Smooth muscle cell of the brain vasculature (primary cell): ENCODE measurements at regions not wholly inside any gene's neighbourhood (a gene's known extent, or its start where the extent isn't known, plus 50 kb on each side); places are given as distances from the start of the nearest gene placed in this dataset.
"Not testable (repeated sequence)": the region's sequence is repeated elsewhere in the genome, so short reads cannot be mapped to it uniquely, and the experiment has no call there.

Experiments used
- DNase-seq: peaks from one replicate; pipeline ENCODE4 v3.0.0-alpha.2; 2012; ENCODE audit warnings: low read depth, low spot score

DNA sequence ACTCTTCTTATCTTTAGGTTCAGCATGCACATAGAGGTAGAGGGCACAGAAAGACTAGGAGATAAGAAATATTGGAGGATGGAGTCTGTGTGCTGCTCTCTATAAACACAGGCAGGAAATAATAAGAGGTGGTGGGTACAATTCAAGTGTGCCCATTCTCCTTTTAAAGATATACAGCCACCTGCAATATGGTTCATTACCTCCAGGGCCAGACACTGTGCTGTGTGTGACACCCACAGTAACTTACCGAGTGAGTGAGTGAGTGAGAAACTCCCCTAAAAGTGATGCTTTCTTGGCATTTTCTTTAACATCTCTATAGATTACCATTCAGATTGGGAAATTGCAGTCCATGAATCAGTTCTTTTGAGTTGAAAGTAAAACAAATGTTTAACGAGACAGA lies 311.8 kb upstream of the KCNN2 start:
- DNase-seq, result no peak

GRCh38 chr5:114053372-114053771 lies 308.5 kb upstream of the KCNN2 start:
- no peak for DNase-seq

DNA sequence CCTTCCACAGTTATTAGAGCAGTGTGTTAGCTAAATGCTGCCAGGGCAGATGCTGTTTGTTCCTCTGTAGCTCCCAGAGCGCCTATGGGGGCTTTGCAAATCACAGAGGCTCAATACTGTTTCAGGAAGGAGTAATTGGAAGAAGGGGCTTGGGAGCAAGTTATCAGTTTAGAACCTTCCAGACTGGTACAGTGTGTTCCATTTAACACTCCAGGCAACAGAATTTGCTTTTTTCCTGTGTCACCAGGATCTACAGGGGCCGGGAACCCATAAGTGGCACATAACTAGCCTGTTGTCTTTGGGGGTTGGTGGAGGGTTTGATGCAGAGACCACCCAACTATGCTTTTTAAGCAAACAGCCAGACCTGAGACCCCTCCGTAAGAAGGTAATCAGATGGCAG lies 307.3 kb upstream of the KCNN2 start:
- no peak for DNase-seq

DNA sequence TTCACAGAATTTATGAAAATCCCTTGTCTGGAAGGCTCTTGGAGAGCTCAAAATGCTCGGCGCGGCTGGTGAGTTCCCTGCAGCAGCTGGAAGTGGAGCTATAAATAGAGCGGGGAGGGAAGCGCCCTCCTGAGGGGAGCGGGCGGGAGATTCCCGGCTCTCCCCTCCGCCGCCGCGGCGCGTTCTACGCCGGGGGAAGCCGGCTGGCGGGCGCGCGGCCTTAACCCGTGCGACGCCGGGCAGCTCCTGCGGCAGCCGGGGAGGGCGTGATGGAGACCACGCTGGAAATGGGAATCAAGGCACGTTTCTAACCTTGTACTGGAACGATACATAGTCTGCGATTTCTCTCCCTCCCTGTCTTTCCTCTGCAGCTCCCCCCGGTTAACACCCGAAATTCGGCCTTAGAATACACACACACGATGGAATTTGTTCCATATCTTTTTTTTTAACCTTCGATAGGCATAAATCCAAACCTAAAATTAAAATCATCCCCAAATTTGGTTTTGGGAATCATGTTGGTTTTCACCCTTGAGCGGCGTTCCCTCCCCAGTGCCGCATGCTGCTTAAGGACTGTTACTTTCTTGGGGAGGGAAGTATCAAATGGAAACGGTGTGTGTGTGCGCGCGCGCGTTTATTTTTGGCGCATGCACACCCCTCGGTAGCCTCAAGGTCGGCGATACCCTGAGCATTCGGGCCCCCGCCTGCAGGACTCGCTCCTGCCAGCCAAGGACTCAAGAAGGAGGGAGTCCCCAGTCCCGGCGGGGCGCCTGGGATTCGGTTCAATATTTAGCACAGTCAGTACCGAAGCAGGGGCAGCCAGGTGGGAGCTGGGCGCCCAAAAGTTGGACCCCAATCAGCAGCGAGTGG lies 306.3 kb upstream of the KCNN2 start:
- peak; percentile 20 for DNase-seq

DNA sequence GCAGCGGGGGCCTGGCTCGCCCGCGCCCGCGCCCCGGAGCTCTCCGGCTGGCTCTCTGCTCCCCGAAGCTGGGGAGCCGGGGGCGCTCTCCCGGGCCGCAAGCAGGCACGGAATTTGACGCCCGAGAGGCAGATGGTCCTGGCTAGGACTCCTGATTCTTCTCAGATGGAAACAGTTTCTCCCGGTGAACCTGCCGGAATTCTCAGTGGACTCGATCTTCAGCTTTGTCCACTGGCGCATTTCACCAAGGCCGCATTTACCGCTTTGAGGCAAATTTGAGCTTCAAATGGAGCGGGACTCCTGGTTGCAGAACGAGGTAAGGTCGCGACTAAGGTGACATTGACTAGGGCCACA lies 305.7 kb upstream of the KCNN2 start:
- no peak for DNase-seq

DNA sequence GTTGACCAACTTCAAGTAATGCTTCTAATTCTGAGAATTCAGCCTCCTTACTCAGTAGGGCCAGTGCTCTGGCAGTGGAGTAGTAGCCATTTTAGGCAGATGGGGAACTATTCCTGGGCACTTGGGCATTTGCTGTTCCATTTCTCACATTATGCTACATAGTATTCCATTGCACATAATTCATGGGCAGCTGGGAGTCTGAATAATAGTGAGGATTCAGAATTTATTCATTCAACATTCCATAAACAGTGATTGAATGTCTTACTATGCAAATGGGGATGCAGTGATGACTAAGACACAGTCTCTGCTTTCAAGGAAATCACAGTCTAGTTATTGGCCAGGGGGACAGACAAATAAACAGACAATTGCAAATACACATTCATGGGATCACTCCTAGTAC lies 301.0 kb upstream of the KCNN2 start:
- DNase-seq, result no peak

- DNase-seq, result no peak
Measured at GRCh38 chr5:114062932-114063867, 298.7 kb upstream of the KCNN2 start.

DNA sequence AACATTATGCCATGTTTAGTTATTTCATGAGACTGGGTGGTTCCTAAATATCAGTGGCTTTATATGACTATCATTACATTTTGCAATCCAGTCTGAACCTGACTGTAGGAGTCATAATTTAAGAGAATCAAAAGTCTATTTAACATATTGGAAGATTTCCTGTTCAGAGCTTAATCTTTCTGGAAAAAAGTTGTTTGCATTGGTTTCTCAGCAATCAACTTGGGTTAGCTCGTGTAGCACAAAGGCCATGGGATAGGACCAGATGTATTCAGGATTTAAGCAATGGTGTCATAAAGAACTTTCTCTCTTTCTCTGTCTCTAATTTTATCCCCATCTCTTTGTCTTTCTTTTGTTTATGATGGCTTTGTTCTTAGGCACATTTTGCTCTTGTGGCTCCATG lies 296.0 kb upstream of the KCNN2 start:
- DNase-seq, result no peak

- no peak for DNase-seq
Measured at GRCh38 chr5:114070093-114070722, 291.7 kb upstream of the KCNN2 start.

DNA sequence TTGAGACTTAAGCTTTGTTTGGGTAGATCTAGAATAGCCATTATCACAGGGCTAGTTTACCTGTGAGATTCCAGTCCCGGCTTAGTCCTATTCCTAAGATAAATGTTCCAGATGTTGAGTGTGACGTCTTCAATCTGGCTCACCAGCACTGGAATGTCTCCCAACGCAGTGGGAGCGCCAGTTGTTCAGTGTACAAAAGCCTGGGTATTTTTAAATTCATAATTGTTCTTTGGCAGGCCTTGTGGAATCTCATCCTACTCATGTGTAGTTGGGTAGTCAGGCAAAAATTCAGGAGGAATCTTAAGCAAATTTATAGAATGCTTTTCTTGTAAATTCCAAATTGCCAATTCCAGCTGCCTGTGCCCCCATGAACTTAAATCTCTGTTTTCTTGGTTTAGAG lies 272.6 kb upstream of the KCNN2 start:
- no peak for DNase-seq

GRCh38 chr5:114097570-114097969 lies 264.3 kb upstream of the KCNN2 start:
- no peak for DNase-seq

DNA sequence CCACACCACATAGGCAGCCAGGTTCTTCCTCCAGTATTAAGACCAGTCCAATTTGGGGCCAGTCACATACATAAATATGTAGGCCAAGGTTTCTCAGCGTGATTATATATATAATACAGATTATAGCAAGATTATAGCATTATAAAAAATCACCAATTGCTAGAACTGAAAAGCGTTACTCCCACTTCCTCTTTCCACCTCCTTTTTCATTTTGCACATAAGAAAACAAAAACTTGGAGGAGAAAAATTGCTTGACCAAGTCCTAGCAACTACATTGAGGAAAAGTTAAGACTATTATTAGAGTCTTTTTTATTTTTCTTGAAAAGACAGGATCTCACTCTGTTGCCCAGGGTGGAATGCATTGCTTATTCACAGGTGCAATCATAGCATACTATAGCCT lies 262.7 kb upstream of the KCNN2 start:
- DNase-seq, result no peak

DNA sequence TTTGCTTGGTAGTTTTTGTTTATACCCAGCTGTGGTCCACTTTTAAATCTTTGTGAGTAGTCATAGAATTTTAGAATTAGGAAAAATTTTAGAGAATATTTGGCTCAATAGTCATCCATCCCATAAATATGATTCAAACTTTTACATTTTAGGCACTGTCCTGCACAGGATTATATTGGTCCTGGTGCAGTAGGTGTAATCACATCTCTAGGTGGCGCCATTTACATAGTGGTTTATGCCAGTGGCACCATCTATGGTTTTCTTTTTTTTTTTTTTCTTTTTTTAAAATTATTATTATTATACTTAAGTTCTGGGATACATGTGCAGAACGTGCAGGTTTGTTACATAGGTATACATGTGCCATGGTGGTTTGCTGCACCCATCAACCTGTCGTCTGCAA lies 260.7 kb upstream of the KCNN2 start:
- peak; percentile 9 for DNase-seq

DNA sequence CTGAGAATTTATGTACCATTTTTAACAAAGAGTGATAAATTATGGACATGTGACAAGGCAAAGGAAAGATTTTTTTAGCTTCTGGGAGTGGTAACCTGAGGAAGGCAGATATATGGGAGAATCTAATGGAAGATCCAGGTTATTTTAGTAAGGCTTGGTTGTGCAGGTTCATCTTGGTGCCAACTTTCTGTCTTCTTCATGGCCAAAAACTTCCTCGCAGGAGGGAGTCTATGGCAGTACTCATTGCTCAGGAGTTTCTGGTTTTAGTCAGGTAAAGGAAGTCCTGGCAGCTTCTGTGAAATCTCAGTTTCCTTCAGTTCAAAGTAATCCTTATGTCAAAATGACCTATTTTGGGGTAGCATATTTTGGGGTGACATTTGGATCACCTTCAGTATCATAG lies 248.3 kb upstream of the KCNN2 start:
- no peak for DNase-seq

DNA sequence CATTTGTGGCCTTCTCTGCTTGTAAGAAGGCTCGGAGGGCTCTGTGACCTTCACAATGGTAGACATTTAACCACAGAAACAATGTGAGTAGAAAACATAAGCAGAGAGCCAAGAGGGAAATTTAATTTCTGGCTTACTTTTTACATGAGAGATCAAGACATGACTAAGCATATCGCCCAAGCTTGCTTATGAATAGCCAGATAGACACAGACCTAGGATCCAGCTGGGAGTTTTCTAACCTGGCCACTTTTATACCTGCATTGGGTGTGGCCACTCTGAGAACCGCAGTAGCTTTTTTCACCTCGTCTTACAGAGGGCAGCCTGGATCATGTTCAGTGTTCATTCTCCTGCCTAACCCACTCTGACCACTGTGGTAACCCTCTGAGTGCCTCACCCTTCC lies 244.9 kb upstream of the KCNN2 start:
- DNase-seq, result no peak

DNA sequence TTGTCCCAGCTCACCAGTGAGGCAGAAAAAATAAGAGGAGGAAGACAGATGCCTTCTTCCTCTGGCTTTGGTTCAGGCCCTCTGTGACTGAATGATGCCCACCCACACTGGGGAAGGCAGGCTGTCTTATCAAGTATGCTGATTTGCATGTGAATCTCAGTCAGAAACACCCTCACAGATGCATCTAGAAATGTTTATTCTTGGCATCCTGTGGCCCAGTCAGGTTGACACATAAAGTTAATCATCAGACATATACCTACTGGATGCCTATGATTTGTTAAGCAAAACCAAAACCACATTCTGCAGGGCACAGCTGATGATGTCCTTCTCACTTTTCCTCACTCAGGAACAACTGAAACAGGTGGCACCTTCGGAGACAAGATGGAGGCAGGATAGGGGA lies 243.4 kb upstream of the KCNN2 start:
- DNase-seq, result no peak

DNA sequence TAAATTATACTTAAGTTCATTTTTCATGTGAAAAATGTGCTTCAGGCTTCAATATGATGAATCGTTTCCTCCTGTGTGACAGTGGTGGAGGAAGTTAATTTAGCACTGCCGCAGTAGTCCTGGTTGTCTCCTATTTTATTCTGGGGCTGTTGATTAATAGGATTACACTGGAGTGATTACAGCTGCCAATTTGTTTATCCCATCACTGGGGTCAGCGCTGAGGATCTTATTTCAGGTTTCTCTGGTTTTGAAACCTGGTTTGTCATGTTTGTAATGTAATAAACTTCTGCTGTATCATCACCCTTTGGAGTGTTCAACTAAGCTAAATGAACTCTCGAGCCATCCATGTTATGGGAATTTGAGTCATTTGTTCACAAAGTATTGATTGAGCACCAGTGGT lies 241.7 kb upstream of the KCNN2 start:
- DNase-seq, result no peak

DNA sequence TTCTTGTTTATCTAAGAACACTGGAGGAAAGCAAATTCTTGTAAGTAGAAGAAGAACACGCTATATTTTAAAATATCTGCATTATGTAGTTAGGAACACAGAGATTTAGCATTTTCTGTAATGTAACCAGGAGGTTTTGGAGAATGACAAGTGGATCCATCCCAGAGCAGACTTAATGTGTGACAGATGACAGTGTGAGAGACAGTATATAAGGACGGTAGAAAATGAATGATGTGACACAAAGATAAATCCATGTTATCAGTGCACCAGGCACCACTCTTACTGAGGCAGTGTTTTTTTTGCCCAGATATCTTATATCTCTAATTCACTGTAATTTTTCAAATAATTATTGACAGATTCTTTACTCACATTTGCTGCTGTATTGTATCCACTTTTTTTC lies 239.0 kb upstream of the KCNN2 start:
- no peak for DNase-seq

GRCh38 chr5:114123654-114124053 lies 238.2 kb upstream of the KCNN2 start:
- DNase-seq, result no peak

GRCh38 chr5:114146398-114146797 lies 215.5 kb upstream of the KCNN2 start:
- DNase-seq, result no peak

DNA sequence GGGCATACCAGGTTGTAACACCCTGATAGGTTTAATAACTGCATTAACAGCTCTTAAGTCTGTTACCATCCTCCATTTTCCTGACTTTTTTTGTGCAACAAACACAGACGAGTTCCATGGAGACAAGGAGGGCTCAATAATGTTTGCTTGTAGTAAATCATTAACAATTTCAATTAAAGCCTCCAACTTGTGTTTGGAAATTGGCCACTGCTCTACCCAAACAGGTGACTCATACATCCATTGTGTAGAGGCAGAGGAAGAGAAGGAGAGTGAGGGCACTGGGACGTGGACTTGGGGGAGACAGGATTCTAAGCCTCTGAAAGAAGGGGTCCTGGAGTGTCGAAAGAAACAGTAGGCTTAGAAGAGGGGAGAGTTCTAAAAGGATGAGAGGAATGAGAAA lies 213.6 kb upstream of the KCNN2 start:
- DNase-seq, result no peak

DNA sequence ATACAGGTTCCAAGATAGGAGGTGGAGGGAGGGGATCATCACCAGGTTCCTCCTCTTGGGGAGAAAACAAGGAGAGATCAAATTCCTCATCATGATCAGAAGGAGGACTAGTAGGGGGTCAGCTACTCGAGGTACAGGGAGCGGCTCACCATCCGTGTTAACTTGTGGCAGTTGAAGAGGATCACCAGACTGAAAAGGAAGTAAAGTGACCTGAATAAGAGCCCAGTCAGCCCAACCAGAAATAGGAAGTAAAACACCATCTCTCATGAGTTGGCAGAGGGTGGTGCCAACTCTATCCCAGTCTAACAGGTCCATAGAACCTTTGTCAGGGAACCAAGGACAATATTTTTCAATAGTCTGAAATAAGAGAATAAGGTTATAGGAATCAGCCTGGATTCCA lies 213.1 kb upstream of the KCNN2 start:
- not testable (repeated sequence) for DNase-seq
